Activated naive CD8-positive, alpha-beta T cell treated with anti-CD3 and anti-CD28 coated beads, Interleukin-2, amount 50 U/mL, for 16 hours (primary cell): ENCODE measurements at regions not wholly inside any gene's neighbourhood (a gene's known extent, or its start where the extent isn't known, plus 50 kb on each side); places are given as distances from the start of the nearest gene placed in this dataset.

Source experiments
- DNase-seq: peaks from one replicate; pipeline ENCODE4 v3.0.0-alpha.2; 2020; ENCODE audit warnings: low read depth, low spot score

- DNase-seq = no peak
Measured at GRCh38 chr2:37543999-37544557, 127.4 kb downstream of the CDC42EP3 start.

GRCh38 chr2:37544591-37545031, 126.8 kb downstream of the CDC42EP3 start:
- no peak for DNase-seq

GRCh38 chr2:37549598-37549997, 121.8 kb downstream of the CDC42EP3 start:
- DNase-seq = no peak

- no peak for DNase-seq
Measured at GRCh38 chr2:37550190-37550589, 121.3 kb downstream of the CDC42EP3 start.

GRCh38 chr2:37551783-37552182, 119.7 kb downstream of the CDC42EP3 start:
- DNase-seq = no peak

- DNase-seq = no peak
Measured at GRCh38 chr2:37552339-37552738, 119.1 kb downstream of the CDC42EP3 start.

- DNase-seq = no peak
Measured at GRCh38 chr2:37553411-37554154, 117.9 kb downstream of the CDC42EP3 start.

GRCh38 chr2:37554155-37554510, 117.3 kb downstream of the CDC42EP3 start:
- no peak for DNase-seq

GRCh38 chr2:37554687-37555086, 116.8 kb downstream of the CDC42EP3 start:
- no peak for DNase-seq

- no peak for DNase-seq
Measured at GRCh38 chr2:37555457-37555856, 116.0 kb downstream of the CDC42EP3 start.

- DNase-seq = no peak
Measured at GRCh38 chr2:37556256-37556655, 115.2 kb downstream of the CDC42EP3 start.

GRCh38 chr2:37558623-37559022, 112.8 kb downstream of the CDC42EP3 start:
- DNase-seq = no peak

- DNase-seq = no peak
Measured at GRCh38 chr2:37560241-37560848, 111.1 kb downstream of the CDC42EP3 start.

GRCh38 chr2:37560863-37561614, 110.4 kb downstream of the CDC42EP3 start:
- no peak for DNase-seq

GRCh38 chr2:37561615-37562569, 109.5 kb downstream of the CDC42EP3 start:
- DNase-seq = no peak

- DNase-seq = no peak
Measured at GRCh38 chr2:37563375-37564015, 107.9 kb downstream of the CDC42EP3 start.

GRCh38 chr2:37564356-37564755, 107.1 kb downstream of the CDC42EP3 start:
- DNase-seq = no peak

GRCh38 chr2:37566517-37566981, 104.9 kb downstream of the CDC42EP3 start:
- DNase-seq = no peak

- no peak for DNase-seq
Measured at GRCh38 chr2:37568565-37568964, 102.9 kb downstream of the CDC42EP3 start.

- DNase-seq = no peak
Measured at GRCh38 chr2:37569131-37569823, 102.2 kb downstream of the CDC42EP3 start.
